Panc1 (cell line): ENCODE measurements at regions not wholly inside any gene's neighbourhood (a gene's known extent, or its start where the extent isn't known, plus 50 kb on each side); places are given as distances from the start of the nearest gene placed in this dataset.

Source experiments
- ATAC-seq: fragments of 200-7000 bp; cut with Tn5 transposase; 2 replicates; pipeline ENCODE4 v1.9.1; 2020; ENCODE audit warnings: mild to moderate bottlenecking, moderate library complexity
- BruUV-seq: library from RNA; stranded (reverse); fragments of 400-500 nt; replicated peaks from 2 replicates; lab custom pipeline; 2021; lab: Mats Ljungman, UMichigan
- CTCF ChIA-PET: fragments of 300-600 bp; sonication (Branson Sonifier 250); formaldehyde crosslinking; loops from one replicate; lab custom pipeline; 2022; ENCODE audit warnings: antibody characterized with exemption; lab: Charles Lee
- POLR2A ChIA-PET: fragments of 300-600 bp; sonication (Branson Sonifier 250); formaldehyde crosslinking; loops from one replicate; lab custom pipeline; 2022; ENCODE audit warnings: antibody characterized with exemption; lab: Charles Lee
- DNase-seq: peaks from one replicate; pipeline ENCODE4 v3.0.0-alpha.2; 2010; ENCODE audit warnings: low read depth, low spot score
- H3K27ac ChIP-seq: 2 replicates; pipeline ENCODE4 v1.5.1; 2011; ENCODE audit warnings: mild to moderate bottlenecking, low read length, inconsistent platforms
- H3K27me3 ChIP-seq: fragments of 200-500 bp; sonication (Bioruptor generic); 2 replicates; pipeline ENCODE4 v1.6.0; 2014; ENCODE audit warnings: low read length, inconsistent platforms; ENCODE audit not compliant: control insufficient read depth, insufficient read depth
- H3K36me3 ChIP-seq: fragments of 200-500 bp; sonication (Bioruptor generic); 2 replicates; pipeline ENCODE4 v1.5.1; 2014; ENCODE audit warnings: inconsistent platforms, mild to moderate bottlenecking, low read length, moderate library complexity; ENCODE audit not compliant: control insufficient read depth, insufficient read depth
- H3K4me1 ChIP-seq: 2 replicates; pipeline ENCODE4 v1.5.1; 2011; ENCODE audit warnings: inconsistent platforms, mild to moderate bottlenecking, low read length, moderate library complexity; ENCODE audit not compliant: control insufficient read depth, insufficient read depth
- H3K4me3 ChIP-seq, 2 experiments: 2 replicates each; pipeline ENCODE4 v1.5.1; 2011 to 2012; ENCODE audit warnings: low read depth in 2 of 2, low read length in 2 of 2, mild to moderate bottlenecking in 2 of 2, inconsistent platforms in 1 of 2, moderate library complexity in 1 of 2
- H3K9me3 ChIP-seq: fragments of 200-500 bp; sonication (Bioruptor generic); 2 replicates; pipeline ENCODE4 v1.5.1; 2014; ENCODE audit warnings: low read depth, mild to moderate bottlenecking, inconsistent platforms, low read length, moderate library complexity; ENCODE audit not compliant: control insufficient read depth, insufficient read depth
- CTCF ChIP-seq: fragments of 450-650 bp; IDR thresholded peaks from 2 replicates; pipeline ENCODE4 v1.5.1; 2017; ENCODE audit warnings: mild to moderate bottlenecking
- POLR2AphosphoS5 ChIP-seq: IDR thresholded peaks from 2 replicates; pipeline ENCODE4 v1.6.1; 2012; ENCODE audit warnings: mild to moderate bottlenecking, low read depth, low read length, moderate library complexity
- REST ChIP-seq, 2 experiments: IDR thresholded peaks; 2 replicates each; pipeline ENCODE4 v1.6.1; 2011 to 2012; ENCODE audit warnings: low read depth in 2 of 2, control low read depth in 1 of 2, low read length in 1 of 2, mild to moderate bottlenecking in 1 of 2, moderate library complexity in 1 of 2; ENCODE audit not compliant: insufficient read depth in 1 of 2
- SIN3A ChIP-seq: IDR thresholded peaks from 2 replicates; pipeline ENCODE4 v1.6.1; 2012; ENCODE audit warnings: low read depth, mild to moderate bottlenecking, low read length, moderate library complexity, borderline replicate concordance; ENCODE audit not compliant: insufficient read depth
- TCF7L2 ChIP-seq: IDR thresholded peaks from 2 replicates; pipeline ENCODE4 v1.6.1; 2011; ENCODE audit warnings: mild to moderate bottlenecking, low read depth, low read length, inconsistent platforms
- in situ Hi-C: cut with HindIII; loops from 2 replicates; pipeline ENCODE4 v1.10.0; 2016; ENCODE audit warnings: low sequenced_read_pairs, low pct_unique_long_range_greater_than_20kb
- intact Hi-C: fragments of 100-400 bp; cut with micrococcal nuclease; formaldehyde crosslinking; loops from one replicate; pipeline ENCODE4 v1.10.0; 2022; ENCODE audit not compliant: unreplicated experiment

- Histone ChIP-seq H3K9me3 (0 out of 2 replicates have a peak, but pooled peaks cover 3% of the 10 kb centered on the region), H3K4me3 (no peak overlapping the region), H3K27ac (no peak overlapping the region), H3K36me3 (no peaks in the 10 kb centered on the region), H3K27me3 (no peaks in the 10 kb centered on the region), H3K4me1 (no peaks in the 10 kb centered on the region)
- in situ Hi-C loops (no loop called here), intact Hi-C loops (no loop called here)
- POLR2A ChIA-PET, result interaction anchor here (0.6 kb wide), 1 partner anchor 1088 kb away, joined by 7 read pairs; no protein-coding TSS in a partner anchor
- TF ChIP-seq TCF7L2, result no peak
- TF ChIP-seq POLR2AphosphoS5, result no peak
- TF ChIP-seq SIN3A, result no peak
- no peak for TF ChIP-seq CTCF
- no peak for TF ChIP-seq REST (IDR thresholded peaks at IDR 0.05; ENCODE audit: insufficient read depth in 1 of 2, low read depth in 2 of 2, low read length in 1 of 2)
- no peak for DNase-seq
- no peak for ATAC-seq
- no TSS peak for BruUV-seq
- CTCF ChIA-PET, result no interaction called here
Observed at GRCh38 chr1:66434096-66434495, 99.9 kb upstream of the SGIP1 start.

GRCh38 chr1:66435541-66435940 is 98.4 kb upstream of the SGIP1 start:
- no peaks in the 10 kb centered on the region for H3K9me3 ChIP-seq
- H3K4me1 ChIP-seq, result no peaks in the 10 kb centered on the region
- no TSS peak for BruUV-seq
- in situ Hi-C loops, result no loop called here
- intact Hi-C loops, result no loop called here
- DNase-seq (no peak), ATAC-seq (no peak)
- CTCF ChIA-PET, result no interaction called here
- POLR2A ChIA-PET, result no interaction called here
- H3K27ac ChIP-seq, result no peak overlapping the region
- TF ChIP-seq TCF7L2 (no peak), CTCF (no peak), SIN3A (no peak), POLR2AphosphoS5 (no peak), REST (IDR thresholded peaks at IDR 0.05; ENCODE audit: insufficient read depth in 1 of 2, low read depth in 2 of 2, low read length in 1 of 2) (no peak)
- H3K27me3 ChIP-seq, result no peaks in the 10 kb centered on the region
- H3K36me3 ChIP-seq, result no peaks in the 10 kb centered on the region
- no peak overlapping the region for H3K4me3 ChIP-seq
